HL-60 (cell line): ENCODE measurements at regions not wholly inside any gene's neighbourhood (a gene's known extent, or its start where the extent isn't known, plus 50 kb on each side); places are given as distances from the start of the nearest gene placed in this dataset.

Experiments
- DNase-seq, 2 experiments: peaks; one replicate each; pipeline ENCODE4 v3.0.0-alpha.2; 2010 to 2020; ENCODE audit warnings: low read depth in 1 of 2, low spot score in 1 of 2
- H3K27ac ChIP-seq: fragments of 250-450 bp; sonication (Bioruptor Pico); replicated peaks from 2 replicates; pipeline ENCODE4 v1.5.1; 2020; ENCODE audit warnings: mild to moderate bottlenecking, moderate library complexity
- H3K27me3 ChIP-seq: fragments of 250-450 bp; sonication (Bioruptor Pico); 2 replicates; pipeline ENCODE4 v1.5.1; 2021; ENCODE audit warnings: mild to moderate bottlenecking, moderate library complexity; ENCODE audit not compliant: insufficient read depth, poor library complexity, severe bottlenecking
- H3K4me3 ChIP-seq: replicated peaks from 2 replicates; pipeline ENCODE4 v1.5.1; 2011; ENCODE audit warnings: mild to moderate bottlenecking, control low read depth, low read length; ENCODE audit not compliant: insufficient read depth
- CTCF ChIP-seq: IDR thresholded peaks from one replicate; pipeline ENCODE4 v1.5.1; 2011; ENCODE audit warnings: low read length, control low read depth, inconsistent platforms; ENCODE audit not compliant: insufficient read depth
- GABPA ChIP-seq: IDR thresholded peaks from 2 replicates; pipeline ENCODE4 v1.6.1; 2012; ENCODE audit warnings: low read depth
- POLR2AphosphoS5 ChIP-seq: IDR thresholded peaks from 2 replicates; pipeline ENCODE4 v1.6.1; 2012; ENCODE audit warnings: low read depth
- REST ChIP-seq: IDR thresholded peaks from 2 replicates; pipeline ENCODE4 v1.6.1; 2012; ENCODE audit warnings: low read depth; ENCODE audit not compliant: insufficient replicate concordance
- SPI1 ChIP-seq: IDR thresholded peaks from 2 replicates; pipeline ENCODE4 v1.6.1; 2012; ENCODE audit warnings: low read depth, mild to moderate bottlenecking, borderline replicate concordance

- TF ChIP-seq CTCF (no peak), POLR2AphosphoS5 (no peak), REST (no peak), SPI1 (no peak), GABPA (no peak)
- DNase-seq, result no peak
- no peak overlapping the region for H3K27ac ChIP-seq
- no peaks in the 10 kb centered on the region for H3K27me3 ChIP-seq
- no peak overlapping the region for H3K4me3 ChIP-seq
Observed at GRCh38 chr4:11628093-11628725, 199.5 kb upstream of the HS3ST1 start.

- no peaks in the 10 kb centered on the region for H3K27me3 ChIP-seq
- H3K27ac ChIP-seq, result no peak overlapping the region
- no peak for DNase-seq
- no peak overlapping the region for H3K4me3 ChIP-seq
- TF ChIP-seq GABPA (no peak), POLR2AphosphoS5 (no peak), REST (no peak), SPI1 (no peak), CTCF (no peak)
Observed at GRCh38 chr4:11626066-11626465, 197.4 kb upstream of the HS3ST1 start.

GRCh38 chr4:11625211-11625610, 196.5 kb upstream of the HS3ST1 start:
- H3K27ac ChIP-seq, result no peak overlapping the region
- DNase-seq, result no peak
- H3K4me3 ChIP-seq, result no peak overlapping the region
- H3K27me3 ChIP-seq, result no peaks in the 10 kb centered on the region
- TF ChIP-seq CTCF (no peak), REST (no peak), GABPA (no peak), SPI1 (no peak), POLR2AphosphoS5 (no peak)
